ENCODE measurements at regions not wholly inside any gene's neighbourhood (a gene's known extent, or its start where the extent isn't known, plus 50 kb on each side); places are given as distances from the start of the nearest gene placed in this dataset.

DNA sequence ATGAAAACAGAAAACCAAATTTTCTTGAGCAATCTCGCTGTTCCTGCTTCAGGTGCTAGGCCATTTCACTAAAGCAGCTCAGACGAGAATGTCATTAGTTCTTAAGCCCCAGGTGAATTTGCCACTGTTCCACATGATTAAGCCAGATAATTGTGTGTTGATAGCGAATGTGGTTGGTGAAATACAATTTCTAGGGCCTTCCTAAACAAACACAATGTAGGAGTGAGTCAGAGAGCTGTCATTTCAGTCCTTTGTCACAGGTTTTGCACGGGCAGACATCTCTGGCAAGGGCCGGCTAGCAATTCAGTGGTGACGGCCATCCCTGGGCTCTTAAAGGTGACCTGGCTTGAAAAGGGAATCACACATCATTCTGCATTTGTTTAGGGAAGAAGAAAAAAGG is 170.7 kb downstream of the TMEM182 start:
- Mint-ChIP-seq H3K27me3 (no peaks in the 10 kb centered on the region), H3K4me3 (no peak overlapping the region), H3K4me1 (no peaks in the 10 kb centered on the region), H3K27ac (no peak overlapping the region), H3K9me3 (no peaks in the 10 kb centered on the region), H3K36me3 (no peaks in the 10 kb centered on the region)

DNA sequence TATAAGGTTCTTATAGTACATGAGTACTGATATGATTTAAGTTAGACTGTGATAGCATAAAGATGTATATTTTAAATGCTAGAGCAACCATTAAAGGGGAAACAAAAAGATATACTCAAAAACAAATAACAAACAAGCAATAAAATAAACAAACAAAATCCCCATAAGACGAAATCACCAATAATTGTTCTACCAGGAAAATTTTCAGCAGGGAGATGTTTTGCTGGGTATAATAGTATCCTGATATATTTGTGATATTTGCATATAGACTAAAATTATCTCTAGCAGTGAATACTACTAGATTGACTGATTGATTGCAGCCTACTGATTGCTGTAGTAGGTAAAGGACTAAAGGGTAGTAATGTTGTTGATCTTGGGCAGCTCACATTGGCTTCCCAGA is 177.4 kb downstream of the TMEM182 start:
- Mint-ChIP-seq H3K4me3 (no peak overlapping the region), H3K27me3 (peaks cover 1% of the 10 kb centered on the region), H3K36me3 (no peaks in the 10 kb centered on the region), H3K27ac (no peak overlapping the region), H3K9me3 (peaks cover 11% of the 10 kb centered on the region), H3K4me1 (no peaks in the 10 kb centered on the region)

DNA sequence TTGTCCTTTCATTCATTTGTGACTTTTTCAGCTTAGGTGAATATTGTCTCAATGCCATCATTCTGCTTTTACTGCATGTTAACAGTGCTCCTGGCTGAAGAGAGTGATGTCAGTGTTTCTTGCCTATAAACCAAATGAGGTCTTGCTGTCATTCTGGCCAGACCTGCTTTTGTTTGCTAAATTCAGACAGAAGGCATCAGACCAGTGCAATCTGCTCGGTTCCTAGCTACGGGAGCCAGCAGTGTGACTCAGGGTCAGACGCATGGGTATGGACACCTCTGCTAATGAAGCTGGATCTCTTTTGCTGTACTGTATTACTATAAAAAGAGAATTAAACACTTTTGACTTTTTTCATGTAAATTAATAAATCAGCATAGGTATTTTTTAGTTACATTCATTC is 178.9 kb downstream of the TMEM182 start:
- Mint-ChIP-seq H3K4me1 (no peaks in the 10 kb centered on the region), H3K27me3 (peaks cover 1% of the 10 kb centered on the region)

DNA sequence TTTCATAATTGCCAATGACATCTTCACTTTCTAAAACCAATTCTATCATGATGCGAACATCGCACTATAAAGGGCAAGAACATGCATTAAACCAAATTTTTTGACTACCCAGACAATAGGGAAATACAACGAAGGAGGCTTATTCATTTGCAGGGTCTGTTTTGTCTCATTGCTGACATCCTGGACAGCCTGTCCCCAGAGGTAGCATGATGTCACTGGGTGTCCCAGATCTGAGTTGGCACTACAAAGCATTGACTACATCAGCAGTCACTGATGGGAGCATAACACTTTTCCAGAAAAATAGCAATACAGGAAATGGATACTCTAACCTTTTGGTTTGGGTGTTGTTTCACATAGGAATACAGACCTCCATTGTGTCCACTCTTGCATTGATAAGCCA is 180.3 kb downstream of the TMEM182 start:
- H3K27me3 Mint-ChIP-seq, result peaks cover 1% of the 10 kb centered on the region
- H3K36me3 Mint-ChIP-seq, result no peaks in the 10 kb centered on the region
- H3K4me3 Mint-ChIP-seq, result no peak overlapping the region
- H3K4me1 Mint-ChIP-seq, result no peaks in the 10 kb centered on the region
- H3K27ac Mint-ChIP-seq, result no peak overlapping the region
- H3K9me3 Mint-ChIP-seq, result peaks cover 11% of the 10 kb centered on the region

More for the DNA sequence above, 178.9 kb downstream of the TMEM182 start:
- no peak overlapping the region for H3K27ac Mint-ChIP-seq
- H3K9me3 Mint-ChIP-seq, result peaks cover 11% of the 10 kb centered on the region
- H3K36me3 Mint-ChIP-seq, result no peaks in the 10 kb centered on the region
- no peak overlapping the region for H3K4me3 Mint-ChIP-seq

DNA sequence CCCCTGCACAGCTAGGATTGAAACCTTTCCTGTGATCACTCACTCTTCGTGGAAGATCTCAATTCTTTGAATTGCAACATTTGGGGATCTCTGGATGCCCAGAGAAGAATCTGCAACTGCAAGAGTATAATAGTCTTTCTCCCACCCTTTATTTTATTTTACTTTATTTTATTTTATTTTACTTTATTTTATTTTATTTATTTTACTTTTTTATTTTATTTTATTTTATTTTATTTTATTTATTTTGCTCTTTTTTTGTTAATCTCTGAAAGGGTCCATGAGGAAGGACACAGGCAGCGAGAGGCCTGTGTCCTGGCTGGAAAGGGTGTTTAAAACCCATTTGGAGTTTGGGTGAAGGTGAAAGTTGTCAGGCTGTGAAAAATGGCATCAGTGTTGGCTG is 181.4 kb downstream of the TMEM182 start:
- Mint-ChIP-seq H3K4me3 (no peak overlapping the region), H3K27me3 (peaks cover 1% of the 10 kb centered on the region), H3K4me1 (no peaks in the 10 kb centered on the region), H3K36me3 (no peaks in the 10 kb centered on the region), H3K9me3 (peaks cover 8% of the 10 kb centered on the region), H3K27ac (no peak overlapping the region)

DNA sequence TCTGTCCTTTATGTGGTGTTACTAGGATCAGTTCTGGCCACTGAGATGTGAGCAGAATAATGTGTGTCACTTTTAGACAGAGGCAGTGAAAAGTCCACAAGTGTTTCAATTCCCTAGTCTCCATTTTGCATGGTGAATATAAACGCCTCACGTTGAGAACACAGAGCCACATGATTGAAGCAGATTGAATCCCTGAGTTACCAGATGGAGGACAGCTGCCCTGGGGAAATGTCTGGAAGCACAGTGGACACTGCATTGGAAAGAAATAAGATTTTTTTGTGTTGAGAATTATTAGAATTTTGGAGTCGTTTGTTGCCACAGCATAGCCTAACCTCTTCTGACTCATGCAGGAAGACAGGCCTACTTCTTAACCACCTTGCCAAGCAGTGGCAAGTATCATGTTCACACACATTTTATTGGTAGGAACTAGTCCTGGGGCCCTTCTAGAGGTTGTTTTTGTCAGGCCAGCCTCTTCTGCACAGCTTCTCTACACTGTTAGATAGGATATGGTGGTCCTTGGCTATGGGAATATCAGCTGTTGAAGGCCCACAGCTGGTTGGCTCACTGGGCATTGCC is 188.6 kb downstream of the TMEM182 start:
- Mint-ChIP-seq H3K36me3 (no peaks in the 10 kb centered on the region), H3K4me3 (no peak overlapping the region), H3K9me3 (no peaks in the 10 kb centered on the region), H3K27ac (no peak overlapping the region), H3K4me1 (no peaks in the 10 kb centered on the region), H3K27me3 (no peaks in the 10 kb centered on the region)

DNA sequence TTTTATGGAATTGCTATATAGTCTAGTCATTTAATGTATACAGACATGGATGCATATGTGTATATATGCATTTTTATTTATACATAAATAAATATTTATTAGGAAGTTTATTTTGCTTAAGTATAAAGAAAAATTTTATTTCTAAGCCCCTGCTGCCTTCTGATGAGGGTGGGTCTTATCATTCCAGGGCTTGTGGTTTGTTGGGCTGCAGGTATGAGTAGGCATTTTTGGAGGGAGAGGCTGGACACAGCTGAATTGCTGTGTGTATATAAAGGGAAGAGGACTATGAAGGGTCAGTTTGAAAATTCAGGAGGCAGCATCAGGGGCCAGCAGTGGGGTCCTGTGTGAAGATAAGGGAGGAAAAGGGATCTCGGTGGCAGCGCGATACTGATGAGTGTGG is 189.4 kb downstream of the TMEM182 start:
- no peaks in the 10 kb centered on the region for H3K4me1 Mint-ChIP-seq
- H3K36me3 Mint-ChIP-seq, result no peaks in the 10 kb centered on the region
- H3K4me3 Mint-ChIP-seq, result no peak overlapping the region
- H3K27me3 Mint-ChIP-seq, result no peaks in the 10 kb centered on the region
- H3K9me3 Mint-ChIP-seq, result no peaks in the 10 kb centered on the region
- no peak overlapping the region for H3K27ac Mint-ChIP-seq

DNA sequence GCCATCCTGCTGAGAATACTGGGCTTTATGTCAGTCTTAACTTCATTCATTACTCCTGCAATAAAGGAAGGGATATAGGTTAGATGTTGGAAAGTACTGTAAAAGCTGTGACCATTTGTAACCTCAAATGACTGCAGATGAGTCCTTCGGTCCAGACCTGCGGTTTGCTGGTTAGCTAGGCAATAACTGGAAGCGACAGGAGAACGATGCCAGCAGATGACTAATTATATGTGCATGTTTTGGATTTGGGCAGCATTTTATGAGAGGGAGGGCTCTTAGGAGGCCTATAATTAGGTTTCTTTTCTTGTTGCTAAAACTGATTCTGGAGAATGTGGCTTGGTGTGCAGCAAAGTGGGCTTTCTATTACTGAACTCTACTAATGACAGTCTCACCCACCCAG is 205.6 kb downstream of the TMEM182 start:
- Mint-ChIP-seq H3K27ac (no peak overlapping the region), H3K9me3 (no peaks in the 10 kb centered on the region), H3K4me3 (no peak overlapping the region), H3K36me3 (no peaks in the 10 kb centered on the region), H3K27me3 (peaks cover 1% of the 10 kb centered on the region), H3K4me1 (no peaks in the 10 kb centered on the region)

DNA sequence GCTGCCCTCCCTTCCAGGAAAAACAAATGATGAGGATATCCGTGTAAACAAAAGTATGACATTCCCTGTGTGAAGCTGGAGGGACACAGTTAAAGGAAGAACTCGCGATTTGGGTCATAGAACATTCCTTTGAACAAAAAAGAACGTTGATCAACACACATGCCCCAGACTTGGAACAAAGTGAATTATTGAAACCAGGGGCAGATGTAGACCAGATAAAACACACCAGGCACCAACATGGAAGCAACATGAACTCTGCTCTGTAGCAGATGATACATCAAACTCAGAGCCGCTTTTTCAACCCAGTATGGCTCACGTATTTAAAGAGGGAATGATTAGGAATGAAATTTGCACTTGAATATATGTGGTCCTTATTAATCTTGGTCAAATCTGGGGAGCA is 206.5 kb downstream of the TMEM182 start:
- Mint-ChIP-seq H3K4me3 (no peak overlapping the region), H3K36me3 (no peaks in the 10 kb centered on the region), H3K27me3 (peaks cover 1% of the 10 kb centered on the region), H3K9me3 (no peaks in the 10 kb centered on the region), H3K27ac (no peak overlapping the region), H3K4me1 (no peaks in the 10 kb centered on the region)

DNA sequence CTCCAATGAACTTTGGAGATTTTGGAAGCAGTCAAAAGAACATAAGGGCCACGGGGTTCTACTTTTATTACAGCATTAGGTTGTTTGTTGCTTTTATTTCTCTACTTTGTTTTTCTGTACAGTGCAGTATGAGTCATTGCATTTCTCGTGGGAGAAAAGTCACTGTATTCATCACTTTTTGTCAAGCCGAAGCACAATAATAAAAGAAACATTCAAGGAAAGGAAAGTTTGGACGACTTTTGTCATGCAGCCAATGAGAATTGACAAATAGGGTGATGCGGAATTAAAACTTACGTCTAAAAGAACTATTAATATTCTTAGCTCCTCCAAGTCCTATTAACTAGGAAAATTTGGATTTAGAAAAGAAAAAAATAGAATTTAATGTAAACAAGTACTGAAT is 209.9 kb downstream of the TMEM182 start:
- Mint-ChIP-seq H3K27ac (no peak overlapping the region), H3K9me3 (no peaks in the 10 kb centered on the region), H3K27me3 (peaks cover 3% of the 10 kb centered on the region), H3K4me1 (no peaks in the 10 kb centered on the region), H3K4me3 (no peak overlapping the region), H3K36me3 (no peaks in the 10 kb centered on the region)

DNA sequence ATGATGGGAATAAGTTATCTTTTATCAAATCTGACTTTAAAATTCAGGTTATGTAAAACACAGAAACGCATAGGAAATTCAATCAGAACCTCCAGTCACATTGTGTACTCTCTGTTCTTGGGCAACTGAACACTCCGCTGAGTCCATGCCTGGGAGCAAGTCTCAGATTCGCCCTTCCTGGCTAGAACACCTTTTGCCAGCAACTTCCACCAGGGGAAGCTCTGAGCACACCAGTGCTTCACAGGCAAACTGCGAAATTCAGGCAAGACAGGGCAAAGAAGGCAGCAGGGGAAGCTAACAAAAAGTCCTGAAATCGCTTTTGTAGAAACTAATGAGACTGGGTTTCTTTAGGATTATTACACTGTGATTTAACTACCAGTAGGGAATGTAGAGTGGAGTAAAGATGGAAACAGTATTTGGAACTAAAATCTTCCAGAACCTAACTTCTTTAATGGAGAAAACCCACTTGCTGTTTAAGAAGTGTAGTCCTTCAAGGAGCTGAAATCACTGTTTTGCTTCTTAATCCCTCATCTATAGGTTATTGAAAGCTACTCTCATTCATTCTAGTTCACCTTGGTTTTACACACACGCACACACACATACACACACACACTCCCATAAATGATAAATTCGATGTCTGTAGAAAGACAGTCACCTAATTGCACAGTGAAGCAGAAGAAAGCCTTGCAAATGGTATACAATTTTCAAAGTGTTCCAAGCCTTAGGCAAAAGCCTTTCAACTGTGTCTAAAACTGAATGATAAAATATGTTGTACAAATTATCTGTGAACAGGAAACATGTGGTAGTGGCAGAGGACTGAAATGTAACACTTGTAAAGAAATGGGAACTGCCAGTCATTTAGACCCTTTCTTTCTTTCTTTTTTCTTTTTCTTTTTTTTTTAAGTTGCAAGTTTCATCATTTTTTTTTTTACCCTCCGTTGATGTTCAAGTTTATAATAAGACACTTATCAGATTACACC is 214.5 kb downstream of the TMEM182 start:
- Mint-ChIP-seq H3K9me3 (peaks cover 5% of the 10 kb centered on the region), H3K27me3 (peaks cover 2% of the 10 kb centered on the region), H3K4me3 (no peak overlapping the region), H3K27ac (no peak overlapping the region), H3K4me1 (no peaks in the 10 kb centered on the region), H3K36me3 (no peaks in the 10 kb centered on the region)

DNA sequence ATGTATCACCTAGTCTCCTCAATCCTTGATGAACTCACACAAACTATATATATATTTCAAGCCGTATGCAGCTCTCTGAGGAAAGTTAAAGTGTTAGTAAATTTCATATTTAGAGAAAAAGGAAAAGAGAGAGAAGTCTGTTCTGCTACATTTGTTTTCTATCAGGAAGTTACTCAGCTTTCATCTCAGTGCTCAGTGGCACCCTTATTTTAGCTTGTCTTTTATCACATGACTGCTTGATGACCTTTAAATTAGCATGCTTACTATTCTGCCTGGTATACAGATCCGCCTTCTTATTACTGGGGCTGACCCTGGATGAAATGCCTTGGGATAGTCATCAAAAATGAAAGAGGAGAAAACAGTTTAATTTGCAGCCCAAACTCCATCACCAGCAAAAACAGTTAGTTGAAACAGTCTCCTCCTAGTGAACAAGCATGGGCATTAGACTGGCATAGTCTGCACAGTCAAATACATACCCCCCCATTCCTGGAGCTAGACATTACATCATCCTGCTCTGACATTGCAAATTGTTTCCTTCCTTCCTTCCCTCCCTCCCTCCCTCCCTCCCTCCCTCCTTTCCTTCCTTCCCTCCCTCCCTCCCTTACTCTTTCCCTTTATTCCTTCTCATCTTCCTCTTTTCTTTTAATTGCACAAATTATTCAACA is 215.7 kb downstream of the TMEM182 start:
- H3K27me3 Mint-ChIP-seq, result peaks cover 2% of the 10 kb centered on the region
- H3K4me1 Mint-ChIP-seq, result no peaks in the 10 kb centered on the region
- H3K4me3 Mint-ChIP-seq, result no peak overlapping the region
- H3K9me3 Mint-ChIP-seq, result peaks cover 5% of the 10 kb centered on the region
- H3K27ac Mint-ChIP-seq, result no peak overlapping the region
- H3K36me3 Mint-ChIP-seq, result no peaks in the 10 kb centered on the region

DNA sequence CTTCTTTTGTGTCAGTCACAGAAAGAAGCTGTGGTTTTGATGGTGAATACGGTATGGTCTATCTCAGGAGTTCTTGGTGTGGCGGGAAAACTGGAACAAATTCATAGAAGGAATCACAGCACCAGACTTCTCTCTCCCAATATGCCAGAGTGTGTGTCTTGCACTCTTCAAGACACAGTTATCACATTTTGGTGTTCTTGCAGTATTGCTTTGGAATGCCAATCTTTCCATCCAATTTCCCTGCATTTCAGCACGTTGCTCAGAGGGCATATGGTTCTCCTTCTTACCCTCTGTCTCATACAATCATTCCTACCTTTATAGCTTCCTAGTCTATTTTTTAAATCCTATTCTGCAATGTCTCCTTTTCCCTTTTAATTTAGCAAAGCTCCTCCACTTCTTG is 216.3 kb downstream of the TMEM182 start:
- Mint-ChIP-seq H3K27me3 (peaks cover 2% of the 10 kb centered on the region), H3K9me3 (peaks cover 5% of the 10 kb centered on the region), H3K36me3 (no peaks in the 10 kb centered on the region), H3K4me3 (no peak overlapping the region), H3K27ac (no peak overlapping the region), H3K4me1 (no peaks in the 10 kb centered on the region)

DNA sequence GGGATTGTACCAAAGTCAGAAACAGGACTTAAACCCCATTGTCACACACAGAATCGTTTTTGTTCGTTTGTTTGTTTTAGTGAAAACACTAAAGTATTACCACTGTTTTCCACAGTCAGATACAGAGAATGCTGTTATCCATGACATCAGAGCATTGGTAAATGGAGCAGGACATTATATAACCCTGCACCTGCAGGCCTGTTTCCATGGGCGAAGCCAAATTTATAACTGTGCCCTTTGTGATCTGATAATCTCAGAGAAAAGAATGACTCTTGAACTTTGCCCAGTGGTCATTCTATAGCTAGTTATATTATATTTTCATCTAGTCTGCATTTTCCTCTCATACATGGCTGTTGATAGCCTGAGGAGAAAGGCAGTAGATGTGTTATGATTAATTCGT is 217.6 kb downstream of the TMEM182 start:
- peaks cover 4% of the 10 kb centered on the region for H3K27me3 Mint-ChIP-seq
- no peaks in the 10 kb centered on the region for H3K4me1 Mint-ChIP-seq
- H3K27ac Mint-ChIP-seq, result no peak overlapping the region

DNA sequence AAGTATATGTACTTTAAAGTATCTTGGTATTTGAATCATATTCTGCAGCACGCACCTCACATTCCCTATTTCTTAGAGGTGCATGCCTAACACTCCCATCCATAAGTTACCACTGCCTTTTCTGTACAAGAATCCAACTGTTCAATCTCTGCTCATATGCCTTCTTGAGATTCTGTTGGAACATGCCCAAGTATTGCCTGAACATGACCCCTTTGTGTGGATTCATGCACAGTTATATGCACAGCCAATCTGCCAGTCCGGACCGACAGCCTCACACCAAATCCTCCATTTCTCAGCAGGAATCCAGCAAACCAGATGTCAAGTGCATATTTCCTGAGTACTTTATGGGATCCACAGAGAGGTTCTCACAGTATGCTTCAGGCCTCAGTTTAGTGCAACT is 222.0 kb downstream of the TMEM182 start:
- Mint-ChIP-seq H3K4me3 (no peak overlapping the region), H3K9me3 (no peaks in the 10 kb centered on the region), H3K27ac (no peak overlapping the region), H3K4me1 (no peaks in the 10 kb centered on the region), H3K27me3 (peaks cover 2% of the 10 kb centered on the region), H3K36me3 (no peaks in the 10 kb centered on the region)

More for the DNA sequence above, 217.6 kb downstream of the TMEM182 start:
- Mint-ChIP-seq H3K4me3 (no peak overlapping the region), H3K9me3 (peaks cover 5% of the 10 kb centered on the region), H3K36me3 (no peaks in the 10 kb centered on the region)

All from activated naive CD4-positive, alpha-beta T cell treated with anti-CD3 and anti-CD28 coated beads, Interleukin-2, amount 50 U/mL, for 24 hours (primary cell).